ENCODE measurements at regions not wholly inside any gene's neighbourhood (a gene's known extent, or its start where the extent isn't known, plus 50 kb on each side); places are given as distances from the start of the nearest gene placed in this dataset.
"Not testable (repeated sequence)": the region's sequence is repeated elsewhere in the genome, so short reads cannot be mapped to it uniquely, and the experiment has no call there.

DNA sequence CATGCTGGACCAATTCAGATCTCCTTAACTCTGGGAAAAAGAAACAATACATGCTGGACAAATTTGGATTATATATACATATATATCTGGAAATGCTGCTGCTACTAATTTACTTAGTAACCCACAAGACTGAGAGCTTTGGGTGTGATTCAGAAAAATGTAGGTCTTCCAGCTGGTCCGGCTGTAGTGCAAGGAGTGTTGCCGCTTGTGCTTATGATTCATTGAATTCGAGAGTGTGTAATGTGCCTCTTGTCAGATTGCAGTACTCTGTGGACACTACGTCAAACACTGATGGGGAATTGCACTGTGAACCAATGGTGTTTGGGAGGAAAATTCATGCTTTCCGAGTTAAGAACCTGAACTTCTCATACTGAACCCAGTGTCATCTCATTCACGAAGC, 1155.5 kb downstream of the EPHA7 start:
- TF ChIP-seq CTCF (IDR thresholded peaks at IDR 0.05) = no peak
- Histone ChIP-seq H3K9me3 (no peaks in the 10 kb centered on the region), H3K27me3 (no peaks in the 10 kb centered on the region), H3K27ac (no peak overlapping the region), H3K4me3 (no peak overlapping the region), H3K36me3 (no peaks in the 10 kb centered on the region), H3K4me1 (no peaks in the 10 kb centered on the region)
- no peak for DNase-seq
- WGBS, 2 donors = 51 to 68% methylated on average over 6 of the region's 6 CpGs
- ATAC-seq (ENCODE audit: low FRiP score in 2 of 2) = no peak

- no peak overlapping the region for H3K4me3 ChIP-seq
- H3K27me3 ChIP-seq = no peaks in the 10 kb centered on the region
- no peaks in the 10 kb centered on the region for H3K9me3 ChIP-seq
- no peak for TF ChIP-seq POLR2AphosphoS5 (IDR thresholded peaks at IDR 0.05)
- TF ChIP-seq CTCF (IDR thresholded peaks at IDR 0.05) = no peak
- TF ChIP-seq EP300 (IDR thresholded peaks at IDR 0.05) = no peak
- TF ChIP-seq POLR2A (IDR thresholded peaks at IDR 0.05) = no peak
- ATAC-seq (ENCODE audit: low FRiP score in 2 of 2) (no peak), DNase-seq (no peak)
- no peak overlapping the region for H3K27ac ChIP-seq
- H3K36me3 ChIP-seq = no peaks in the 10 kb centered on the region
- WGBS, 2 donors = 65 to 66% methylated on average over 2 of the region's 2 CpGs
- no peaks in the 10 kb centered on the region for H3K4me1 ChIP-seq
These were observed 1160.2 kb downstream of the EPHA7 start for GRCh38 chr6:92259171-92259570.

GRCh38 chr6:92243315-92243714, 1176.0 kb downstream of the EPHA7 start:
- Histone ChIP-seq H3K27ac (no peak overlapping the region), H3K4me3 (no peak overlapping the region), H3K4me1 (no peaks in the 10 kb centered on the region), H3K27me3 (no peaks in the 10 kb centered on the region), H3K36me3 (no peaks in the 10 kb centered on the region), H3K9me3 (no peaks in the 10 kb centered on the region)
- DNase-seq (no peak), ATAC-seq (ENCODE audit: low FRiP score in 2 of 2) (no peak)
- TF ChIP-seq POLR2AphosphoS5 (IDR thresholded peaks at IDR 0.05) (no peak), CTCF (IDR thresholded peaks at IDR 0.05) (no peak), POLR2A (IDR thresholded peaks at IDR 0.05) (no peak), EP300 (IDR thresholded peaks at IDR 0.05) (no peak)
- 73 to 74% methylated on average over 3 of the region's 3 CpGs for WGBS, 2 donors

- no peak for DNase-seq
- no peaks in the 10 kb centered on the region for H3K27me3 ChIP-seq
- H3K4me1 ChIP-seq = no peaks in the 10 kb centered on the region
- ATAC-seq (ENCODE audit: low FRiP score in 2 of 2) = no peak
- 72 to 77% methylated on average over 1 of the region's 1 CpG for WGBS, 2 donors
- no peak overlapping the region for H3K4me3 ChIP-seq
- TF ChIP-seq POLR2AphosphoS5 (IDR thresholded peaks at IDR 0.05) = no peak
- TF ChIP-seq EP300 (IDR thresholded peaks at IDR 0.05) = no peak
- TF ChIP-seq POLR2A (IDR thresholded peaks at IDR 0.05) = no peak
- no peak for TF ChIP-seq CTCF (IDR thresholded peaks at IDR 0.05)
- no peak overlapping the region for H3K27ac ChIP-seq
- H3K9me3 ChIP-seq = no peaks in the 10 kb centered on the region
- no peaks in the 10 kb centered on the region for H3K36me3 ChIP-seq
These were observed 1188.1 kb downstream of the EPHA7 start for GRCh38 chr6:92231171-92231701.

GRCh38 chr6:92219987-92220386, 1199.4 kb downstream of the EPHA7 start:
- H3K27me3 ChIP-seq; H3K36me3 ChIP-seq; H3K27ac ChIP-seq; DNase-seq; ATAC-seq (ENCODE audit: low FRiP score in 2 of 2); H3K4me3 ChIP-seq; H3K9me3 ChIP-seq; H3K4me1 ChIP-seq: not testable (repeated sequence)
- 84 to 93% methylated on average over 4 of the region's 4 CpGs for WGBS, 2 donors

Measured in upper lobe of left lung (tissue), 6 donors.